Memory B cell (primary cell): ENCODE measurements at regions not wholly inside any gene's neighbourhood (a gene's known extent, or its start where the extent isn't known, plus 50 kb on each side); places are given as distances from the start of the nearest gene placed in this dataset.
"Not testable (repeated sequence)": the region's sequence is repeated elsewhere in the genome, so short reads cannot be mapped to it uniquely, and the experiment has no call there.

Source experiments
- ATAC-seq: fragments of 150-1000 bp; cut with Tn5 transposase; 2 replicates; pipeline ENCODE4 v1.10.0; 2021; ENCODE audit warnings: low read depth, mild to moderate bottlenecking, moderate library complexity
- DNase-seq, 2 donors: peaks; one replicate each; pipeline ENCODE4 v3.0.0; 2022; ENCODE audit warnings: low spot score in 2 of 2
- H3K27ac Mint-ChIP-seq: one replicate; pipeline ENCODE4 v1.8.0; 2022; ENCODE audit warnings: mild to moderate bottlenecking, moderate library complexity, mixed read lengths
- H3K27me3 Mint-ChIP-seq: one replicate; pipeline ENCODE4 v1.8.0; 2022; ENCODE audit warnings: mixed read lengths
- H3K36me3 Mint-ChIP-seq: one replicate; pipeline ENCODE4 v1.8.0; 2022; ENCODE audit warnings: mild to moderate bottlenecking, mixed read lengths
- H3K4me1 Mint-ChIP-seq: one replicate; pipeline ENCODE4 v1.8.0; 2022; ENCODE audit warnings: mixed read lengths
- H3K4me3 Mint-ChIP-seq: one replicate; pipeline ENCODE4 v1.8.0; 2022; ENCODE audit warnings: mild to moderate bottlenecking, moderate library complexity, mixed read lengths
- H3K9me3 Mint-ChIP-seq: one replicate; pipeline ENCODE4 v1.8.0; 2022; ENCODE audit warnings: mixed read lengths

GRCh38 chr2:107543793-107544192 is 282.9 kb upstream of the RGPD4 start:
- H3K27me3 Mint-ChIP-seq: no peaks in the 10 kb centered on the region
- H3K27ac Mint-ChIP-seq: no peak overlapping the region
- H3K36me3 Mint-ChIP-seq: no peaks in the 10 kb centered on the region
- ATAC-seq (no peak), DNase-seq (no peak)
- H3K9me3 Mint-ChIP-seq: peaks cover 1% of the 10 kb centered on the region
- H3K4me1 Mint-ChIP-seq: no peaks in the 10 kb centered on the region
- no peak overlapping the region for H3K4me3 Mint-ChIP-seq

- H3K4me3 Mint-ChIP-seq: no peak overlapping the region
- no peaks in the 10 kb centered on the region for H3K4me1 Mint-ChIP-seq
- ATAC-seq (no peak), DNase-seq (no peak)
- H3K36me3 Mint-ChIP-seq: no peaks in the 10 kb centered on the region
- H3K27me3 Mint-ChIP-seq: no peaks in the 10 kb centered on the region
- peaks cover 1% of the 10 kb centered on the region for H3K9me3 Mint-ChIP-seq
- H3K27ac Mint-ChIP-seq: no peak overlapping the region
These were observed 281.6 kb upstream of the RGPD4 start for GRCh38 chr2:107545066-107545465.

GRCh38 chr2:107545851-107546250 is 280.8 kb upstream of the RGPD4 start:
- H3K9me3 Mint-ChIP-seq: peaks cover 1% of the 10 kb centered on the region
- no peaks in the 10 kb centered on the region for H3K36me3 Mint-ChIP-seq
- no peak for ATAC-seq

GRCh38 chr2:107548216-107548615 is 278.5 kb upstream of the RGPD4 start:
- no peaks in the 10 kb centered on the region for H3K36me3 Mint-ChIP-seq
- ATAC-seq: no peak
- no peaks in the 10 kb centered on the region for H3K4me1 Mint-ChIP-seq
- no peaks in the 10 kb centered on the region for H3K27me3 Mint-ChIP-seq
- no peak overlapping the region for H3K4me3 Mint-ChIP-seq
- no peak for DNase-seq
- no peak overlapping the region for H3K27ac Mint-ChIP-seq
- H3K9me3 Mint-ChIP-seq: peaks cover under 1% of the 10 kb centered on the region

More at GRCh38 chr2:107545851-107546250, 280.8 kb upstream of the RGPD4 start:
- no peaks in the 10 kb centered on the region for H3K4me1 Mint-ChIP-seq
- H3K27me3 Mint-ChIP-seq: no peaks in the 10 kb centered on the region
- no peak overlapping the region for H3K27ac Mint-ChIP-seq
- no peak for DNase-seq
- H3K4me3 Mint-ChIP-seq: no peak overlapping the region

DNA sequence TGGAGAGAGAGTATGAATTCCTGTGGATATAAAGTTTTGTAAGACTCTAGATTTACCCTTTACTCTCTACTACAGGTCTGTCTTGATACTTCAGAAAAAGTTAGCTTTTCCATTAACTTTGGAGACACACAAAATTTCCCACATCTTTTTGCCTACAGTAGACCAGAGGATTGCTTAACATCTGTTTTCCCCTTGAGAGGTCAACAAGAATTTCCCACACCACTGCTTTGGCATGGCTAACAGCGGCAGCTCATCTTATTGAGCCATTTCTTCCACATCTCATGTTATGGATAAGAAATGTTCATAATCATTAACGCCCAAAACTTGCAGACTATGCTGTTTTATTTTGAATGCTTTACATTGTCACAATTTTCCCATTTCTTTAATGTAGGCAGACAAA is 273.6 kb upstream of the RGPD4 start:
- Mint-ChIP-seq H3K36me3 (no peaks in the 10 kb centered on the region), H3K9me3 (no peaks in the 10 kb centered on the region), H3K27ac (no peak overlapping the region), H3K27me3 (no peaks in the 10 kb centered on the region), H3K4me1 (no peaks in the 10 kb centered on the region), H3K4me3 (no peak overlapping the region)
- DNase-seq (no peak), ATAC-seq (no peak)

DNA sequence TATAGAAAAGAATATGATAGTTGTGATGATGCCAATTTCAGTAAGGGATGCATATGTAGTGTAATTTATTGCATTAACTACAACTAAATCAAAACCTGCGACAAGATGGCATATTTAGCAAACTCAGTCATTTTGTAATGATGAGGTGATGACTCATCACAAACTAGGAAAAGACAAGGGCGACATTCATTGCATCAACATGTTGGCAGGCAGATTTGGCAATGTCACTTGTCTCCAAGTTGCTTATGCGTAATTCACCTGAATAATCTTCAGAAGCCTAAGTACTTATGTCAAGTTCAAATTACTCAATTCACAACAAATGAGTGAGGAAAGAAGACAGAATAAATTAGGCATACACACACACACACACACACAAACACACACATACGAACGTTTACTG is 273.2 kb upstream of the RGPD4 start:
- no peak for ATAC-seq
- no peak for DNase-seq
- Mint-ChIP-seq H3K4me1 (no peaks in the 10 kb centered on the region), H3K27me3 (no peaks in the 10 kb centered on the region), H3K27ac (no peak overlapping the region), H3K4me3 (no peak overlapping the region), H3K36me3 (no peaks in the 10 kb centered on the region), H3K9me3 (no peaks in the 10 kb centered on the region)

DNA sequence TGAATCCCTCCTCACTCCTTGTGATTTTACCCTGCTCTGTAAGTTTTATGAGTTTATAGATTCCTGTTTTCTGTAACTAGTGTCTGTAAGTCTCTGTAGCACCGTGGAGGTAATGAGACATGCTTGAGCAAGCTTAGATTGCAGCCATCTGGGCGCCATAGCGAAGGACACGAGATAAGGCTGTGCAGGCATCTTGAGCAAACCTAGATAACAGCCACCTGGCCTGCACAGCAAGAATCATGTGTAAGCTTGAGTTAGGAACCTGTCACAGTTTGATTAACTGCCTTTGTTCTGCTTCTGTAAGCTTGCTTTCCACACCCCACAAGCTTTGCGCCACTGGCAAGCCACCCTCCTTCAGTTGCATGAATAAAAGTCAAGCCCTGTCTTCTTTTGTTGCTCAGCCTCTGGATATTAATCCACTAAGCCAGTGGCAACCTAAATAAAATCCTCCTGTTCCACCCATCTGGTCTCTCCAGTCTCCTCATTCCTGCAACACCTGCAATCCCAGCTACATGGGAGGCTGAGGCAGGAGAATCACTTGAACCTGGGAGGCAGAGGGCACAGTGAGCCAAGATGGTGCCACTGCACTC is 270.6 kb upstream of the RGPD4 start:
- Mint-ChIP-seq H3K27me3 (no peaks in the 10 kb centered on the region), H3K4me3 (no peak overlapping the region), H3K9me3 (no peaks in the 10 kb centered on the region), H3K27ac (no peak overlapping the region), H3K4me1 (no peaks in the 10 kb centered on the region), H3K36me3 (no peaks in the 10 kb centered on the region)
- ATAC-seq: no peak
- no peak for DNase-seq

GRCh38 chr2:107558295-107558694 is 268.4 kb upstream of the RGPD4 start:
- no peak for DNase-seq
- H3K4me1 Mint-ChIP-seq: no peaks in the 10 kb centered on the region
- ATAC-seq: no peak
- H3K4me3 Mint-ChIP-seq: no peak overlapping the region
- no peaks in the 10 kb centered on the region for H3K27me3 Mint-ChIP-seq
- no peak overlapping the region for H3K27ac Mint-ChIP-seq
- no peaks in the 10 kb centered on the region for H3K36me3 Mint-ChIP-seq
- H3K9me3 Mint-ChIP-seq: peaks cover 2% of the 10 kb centered on the region

DNA sequence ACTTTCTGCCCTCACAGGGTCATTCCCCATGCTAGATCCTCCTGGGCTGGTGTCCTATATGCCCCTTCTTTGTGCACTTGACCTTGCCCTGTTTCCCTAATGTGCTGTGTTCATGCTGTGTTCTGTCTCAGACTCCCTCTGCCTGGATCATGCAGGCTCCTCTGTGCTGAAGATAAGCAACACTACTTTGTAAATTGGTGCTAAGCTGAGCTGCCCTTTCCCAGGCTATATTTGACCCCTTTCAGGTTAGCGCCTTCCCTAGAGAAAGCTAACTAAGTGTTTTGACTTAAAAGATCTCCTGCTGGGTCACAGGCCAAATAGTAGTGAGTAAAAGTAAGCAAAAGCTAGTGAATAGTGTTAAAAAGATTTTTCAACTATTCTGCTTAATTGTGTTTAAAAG is 257.2 kb upstream of the RGPD4 start:
- H3K4me1 Mint-ChIP-seq: no peaks in the 10 kb centered on the region

DNA sequence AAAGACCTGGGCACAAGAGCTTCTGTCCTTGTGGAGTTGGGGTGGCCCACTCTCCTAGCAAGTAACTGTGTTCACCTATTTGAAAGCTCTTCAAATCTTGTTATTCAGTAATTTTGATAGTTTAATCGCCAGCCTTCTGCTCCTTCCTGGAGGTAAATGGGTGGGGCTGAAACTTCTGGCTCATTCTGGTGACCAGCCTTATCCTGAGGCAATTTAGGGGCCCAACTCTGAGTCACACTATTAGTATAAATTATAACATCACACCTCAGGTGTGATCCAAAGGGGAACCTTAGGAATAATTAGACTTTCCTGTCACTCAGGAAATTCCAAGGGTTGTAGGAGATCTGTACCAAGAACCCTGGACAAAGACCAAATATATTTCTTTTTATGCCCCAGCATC is 255.8 kb upstream of the RGPD4 start:
- DNase-seq (no peak), ATAC-seq (no peak)
- H3K27ac Mint-ChIP-seq: no peak overlapping the region
- H3K4me1 Mint-ChIP-seq: no peaks in the 10 kb centered on the region
- H3K4me3 Mint-ChIP-seq: no peak overlapping the region
- H3K27me3 Mint-ChIP-seq: no peaks in the 10 kb centered on the region
- peaks cover 3% of the 10 kb centered on the region for H3K9me3 Mint-ChIP-seq
- no peaks in the 10 kb centered on the region for H3K36me3 Mint-ChIP-seq

More for the DNA sequence above, 257.2 kb upstream of the RGPD4 start:
- H3K36me3 Mint-ChIP-seq: no peaks in the 10 kb centered on the region
- no peak for DNase-seq
- no peaks in the 10 kb centered on the region for H3K27me3 Mint-ChIP-seq
- peaks cover 3% of the 10 kb centered on the region for H3K9me3 Mint-ChIP-seq
- no peak overlapping the region for H3K4me3 Mint-ChIP-seq
- no peak overlapping the region for H3K27ac Mint-ChIP-seq
- ATAC-seq: no peak

DNA sequence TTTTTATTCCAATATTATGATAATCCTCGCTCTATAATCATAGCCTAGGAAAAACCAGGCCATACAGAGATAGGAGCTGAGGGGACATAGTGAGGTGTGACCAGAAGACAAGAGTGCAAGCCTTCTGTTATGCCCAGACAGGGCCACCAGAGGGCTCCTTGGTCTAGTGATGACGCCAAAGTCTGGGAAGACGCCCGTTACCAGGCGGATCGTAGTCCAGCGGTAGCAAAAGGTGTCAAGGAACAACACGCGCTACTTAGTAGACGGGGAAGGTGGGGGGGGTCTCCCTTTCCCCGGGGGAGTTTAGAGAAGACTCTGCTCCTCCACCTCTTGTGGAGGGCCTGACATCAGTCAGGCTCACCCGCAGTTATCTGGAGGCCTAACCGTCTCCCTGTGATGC is 253.8 kb upstream of the RGPD4 start:
- ATAC-seq, H3K4me1 Mint-ChIP-seq, H3K4me3 Mint-ChIP-seq, H3K36me3 Mint-ChIP-seq, H3K27ac Mint-ChIP-seq, H3K27me3 Mint-ChIP-seq, H3K9me3 Mint-ChIP-seq, DNase-seq: not testable (repeated sequence)

- DNase-seq: no peak
- H3K4me1 Mint-ChIP-seq: no peaks in the 10 kb centered on the region
- no peaks in the 10 kb centered on the region for H3K36me3 Mint-ChIP-seq
- H3K27me3 Mint-ChIP-seq: no peaks in the 10 kb centered on the region
- no peak overlapping the region for H3K4me3 Mint-ChIP-seq
- H3K9me3 Mint-ChIP-seq: peaks cover 1% of the 10 kb centered on the region
- ATAC-seq: no peak
- H3K27ac Mint-ChIP-seq: no peak overlapping the region
These were observed 249.7 kb upstream of the RGPD4 start for GRCh38 chr2:107576991-107577390.

DNA sequence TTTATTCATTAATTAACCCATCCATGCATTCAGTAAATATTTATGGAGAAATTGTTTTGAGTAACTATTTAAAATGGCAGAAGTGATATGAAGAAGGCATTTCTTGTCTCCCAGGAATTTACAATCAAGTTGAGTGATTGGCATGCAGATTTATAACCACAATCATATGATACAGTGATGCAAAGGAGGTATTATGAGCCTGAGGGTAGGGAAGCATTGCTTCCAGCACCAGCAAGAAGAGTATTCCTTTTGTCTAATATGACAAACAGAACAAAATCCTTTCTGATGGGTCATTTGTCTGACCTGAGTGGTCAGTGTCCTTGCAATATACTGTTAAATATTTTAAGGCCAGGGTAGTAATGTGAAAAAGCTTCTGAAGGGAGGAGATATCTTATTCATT is 244.2 kb upstream of the RGPD4 start:
- Mint-ChIP-seq H3K27me3 (no peaks in the 10 kb centered on the region), H3K9me3 (peaks cover 3% of the 10 kb centered on the region), H3K36me3 (no peaks in the 10 kb centered on the region), H3K27ac (no peak overlapping the region), H3K4me1 (no peaks in the 10 kb centered on the region), H3K4me3 (no peak overlapping the region)
- ATAC-seq: no peak
- no peak for DNase-seq

DNA sequence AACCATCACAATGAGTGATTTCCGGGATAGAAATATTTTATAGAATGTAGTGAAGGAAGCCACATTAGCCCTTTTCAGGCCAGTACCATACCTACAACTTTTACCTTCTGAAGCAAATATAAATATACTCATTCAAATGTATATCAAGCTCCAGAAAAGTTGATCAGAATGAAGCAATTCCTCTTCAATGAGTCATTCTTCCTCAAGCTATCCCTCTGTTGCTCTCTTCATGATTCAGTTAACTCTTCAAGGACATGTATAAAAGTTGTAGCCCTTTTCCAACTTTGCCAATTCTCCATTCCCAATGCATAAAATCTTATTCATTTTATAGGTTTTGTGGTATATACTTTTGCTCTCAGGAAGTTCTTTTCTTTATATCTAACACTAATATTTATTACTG is 242.1 kb upstream of the RGPD4 start:
- DNase-seq: no peak
- H3K4me3 Mint-ChIP-seq: no peak overlapping the region

DNA sequence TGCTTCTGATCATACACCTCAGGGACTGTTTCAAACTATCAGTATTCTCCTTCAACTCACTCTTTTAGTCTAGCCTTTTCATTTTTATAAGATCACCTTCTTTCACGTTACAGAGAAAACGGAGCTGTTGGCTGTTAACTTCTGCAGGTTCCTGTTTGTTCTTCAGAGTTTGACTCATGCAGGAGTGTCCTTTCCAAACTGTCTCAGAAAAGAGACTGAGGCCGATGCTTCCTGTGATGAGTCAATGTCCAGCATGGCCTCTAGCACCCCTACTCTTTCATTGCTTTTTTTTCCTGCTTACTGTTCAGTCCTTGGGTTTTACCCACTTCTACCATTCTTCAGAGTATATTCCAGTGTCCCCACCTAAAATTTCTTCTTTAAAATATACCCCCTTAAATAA is 240.8 kb upstream of the RGPD4 start:
- H3K36me3 Mint-ChIP-seq: no peaks in the 10 kb centered on the region
- no peak for ATAC-seq
- H3K4me3 Mint-ChIP-seq: no peak overlapping the region
- H3K27me3 Mint-ChIP-seq: no peaks in the 10 kb centered on the region
- DNase-seq: no peak
- no peak overlapping the region for H3K27ac Mint-ChIP-seq
- peaks cover 2% of the 10 kb centered on the region for H3K9me3 Mint-ChIP-seq
- no peaks in the 10 kb centered on the region for H3K4me1 Mint-ChIP-seq

More for the DNA sequence above, 242.1 kb upstream of the RGPD4 start:
- no peak for ATAC-seq
- Mint-ChIP-seq H3K27ac (no peak overlapping the region), H3K36me3 (no peaks in the 10 kb centered on the region), H3K4me1 (no peaks in the 10 kb centered on the region), H3K27me3 (no peaks in the 10 kb centered on the region), H3K9me3 (peaks cover 2% of the 10 kb centered on the region)
